ENCODE measurements at regions not wholly inside any gene's neighbourhood (a gene's known extent, or its start where the extent isn't known, plus 50 kb on each side); places are given as distances from the start of the nearest gene placed in this dataset.
A peak's percentile ranks its signal among the peaks of the same experiment; 100 is the strongest.

DNA sequence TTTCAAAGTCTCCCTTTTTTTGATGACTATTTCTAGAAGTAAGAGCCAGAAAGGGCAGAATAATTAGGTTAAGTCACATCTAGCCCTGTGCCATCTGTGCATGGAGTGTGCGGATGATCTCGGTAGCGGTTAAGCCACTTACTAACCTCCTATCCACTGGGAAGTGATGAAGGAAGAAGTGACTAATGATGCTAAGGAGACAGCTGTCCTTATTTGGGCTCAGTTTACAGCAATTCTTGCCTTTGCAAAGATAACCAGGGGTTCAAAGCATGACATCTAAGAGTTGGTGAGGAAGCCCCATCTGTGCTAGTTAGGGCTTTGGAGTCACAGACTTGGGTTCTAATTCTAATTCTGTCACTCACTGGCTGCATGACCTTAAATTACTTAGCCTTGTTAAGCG lies 62.4 kb upstream of the RREB1 start:
- H3K4me3 ChIP-seq (ENCODE audit: low read length), result no peak overlapping the region
- TF ChIP-seq, protein P1, sequence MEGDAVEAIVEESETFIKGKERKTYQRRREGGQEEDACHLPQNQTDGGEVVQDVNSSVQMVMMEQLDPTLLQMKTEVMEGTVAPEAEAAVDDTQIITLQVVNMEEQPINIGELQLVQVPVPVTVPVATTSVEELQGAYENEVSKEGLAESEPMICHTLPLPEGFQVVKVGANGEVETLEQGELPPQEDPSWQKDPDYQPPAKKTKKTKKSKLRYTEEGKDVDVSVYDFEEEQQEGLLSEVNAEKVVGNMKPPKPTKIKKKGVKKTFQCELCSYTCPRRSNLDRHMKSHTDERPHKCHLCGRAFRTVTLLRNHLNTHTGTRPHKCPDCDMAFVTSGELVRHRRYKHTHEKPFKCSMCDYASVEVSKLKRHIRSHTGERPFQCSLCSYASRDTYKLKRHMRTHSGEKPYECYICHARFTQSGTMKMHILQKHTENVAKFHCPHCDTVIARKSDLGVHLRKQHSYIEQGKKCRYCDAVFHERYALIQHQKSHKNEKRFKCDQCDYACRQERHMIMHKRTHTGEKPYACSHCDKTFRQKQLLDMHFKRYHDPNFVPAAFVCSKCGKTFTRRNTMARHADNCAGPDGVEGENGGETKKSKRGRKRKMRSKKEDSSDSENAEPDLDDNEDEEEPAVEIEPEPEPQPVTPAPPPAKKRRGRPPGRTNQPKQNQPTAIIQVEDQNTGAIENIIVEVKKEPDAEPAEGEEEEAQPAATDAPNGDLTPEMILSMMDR (conservative IDR thresholded peaks at IDR 0.05; ENCODE audit: low read depth, low read length), result no peak
- no peak for DNase-seq (ENCODE audit: low read depth)

DNA sequence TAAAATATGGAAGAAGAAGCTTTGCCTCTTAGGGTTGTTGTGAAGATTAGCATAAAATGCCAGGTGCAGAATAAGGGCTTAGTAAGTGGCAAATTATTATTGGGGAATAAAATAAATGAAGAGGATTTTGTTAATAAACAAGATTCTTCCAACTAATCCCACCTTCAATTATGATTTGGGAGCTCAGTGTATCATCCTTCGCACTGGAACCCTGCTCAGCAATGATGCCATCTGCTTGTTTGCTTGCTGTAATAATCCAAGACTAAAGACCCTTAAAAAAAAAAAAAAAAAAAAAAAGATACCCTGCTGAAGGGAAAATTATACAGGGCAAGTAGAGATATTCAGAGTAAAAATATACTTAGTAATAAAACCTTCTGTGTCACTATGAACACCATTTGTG lies 62.0 kb upstream of the RREB1 start:
- H3K4me3 ChIP-seq (ENCODE audit: low read length), result no peak overlapping the region
- TF ChIP-seq, protein P1 (conservative IDR thresholded peaks at IDR 0.05; ENCODE audit: low read depth, low read length), result no peak
- no peak for DNase-seq (ENCODE audit: low read depth)

GRCh38 chr6:7047128-7047527 lies 60.6 kb upstream of the RREB1 start:
- H3K4me3 ChIP-seq (ENCODE audit: low read length), result no peak overlapping the region
- no peak for DNase-seq (ENCODE audit: low read depth)
- TF ChIP-seq, protein P1 (conservative IDR thresholded peaks at IDR 0.05; ENCODE audit: low read depth, low read length), result no peak

DNA sequence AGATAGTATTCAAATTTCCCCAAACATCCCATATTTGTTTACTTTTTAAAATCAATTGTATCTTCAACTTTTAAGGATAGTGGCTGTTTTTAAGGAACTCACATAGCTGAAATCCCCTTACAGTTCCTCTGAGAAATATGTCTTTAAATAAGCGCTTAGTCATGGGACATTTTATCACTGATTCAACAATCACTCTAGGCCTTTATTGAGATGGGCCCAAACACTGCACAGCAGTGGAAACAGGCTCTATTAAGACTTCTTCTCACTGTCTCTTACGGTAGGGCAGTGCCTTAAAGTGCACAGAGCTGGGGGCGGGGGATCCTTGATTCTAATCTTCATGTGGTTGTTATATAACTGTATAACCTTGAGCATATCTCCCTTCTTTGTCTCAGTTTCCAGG lies 59.8 kb upstream of the RREB1 start:
- H3K4me3 ChIP-seq (ENCODE audit: low read length), result no peak overlapping the region
- TF ChIP-seq, protein P1 (conservative IDR thresholded peaks at IDR 0.05; ENCODE audit: low read depth, low read length), result no peak
- DNase-seq (ENCODE audit: low read depth), result no peak

DNA sequence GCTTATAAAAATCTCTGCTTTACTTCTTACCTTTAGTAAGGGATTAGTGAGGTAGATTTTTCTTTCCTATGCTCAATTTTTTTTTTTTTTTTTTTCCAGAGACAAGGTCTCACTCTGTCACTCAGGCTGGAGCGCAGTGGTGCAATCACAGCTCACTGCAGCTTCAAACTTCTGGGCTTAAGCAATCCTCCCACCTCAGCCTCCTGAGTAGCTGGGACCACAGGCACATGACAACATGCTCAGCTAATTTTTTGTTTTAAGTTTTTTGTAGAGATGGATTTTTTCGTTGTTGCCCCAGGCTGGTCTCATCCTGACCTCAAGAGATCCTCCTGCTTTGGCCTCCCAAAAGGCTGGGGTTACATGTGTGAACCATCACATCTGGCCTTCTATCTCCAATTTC lies 58.9 kb upstream of the RREB1 start:
- TF ChIP-seq, protein P1 (conservative IDR thresholded peaks at IDR 0.05; ENCODE audit: low read depth, low read length), result no peak
- no peak overlapping the region for H3K4me3 ChIP-seq (ENCODE audit: low read length)
- DNase-seq (ENCODE audit: low read depth), result no peak

DNA sequence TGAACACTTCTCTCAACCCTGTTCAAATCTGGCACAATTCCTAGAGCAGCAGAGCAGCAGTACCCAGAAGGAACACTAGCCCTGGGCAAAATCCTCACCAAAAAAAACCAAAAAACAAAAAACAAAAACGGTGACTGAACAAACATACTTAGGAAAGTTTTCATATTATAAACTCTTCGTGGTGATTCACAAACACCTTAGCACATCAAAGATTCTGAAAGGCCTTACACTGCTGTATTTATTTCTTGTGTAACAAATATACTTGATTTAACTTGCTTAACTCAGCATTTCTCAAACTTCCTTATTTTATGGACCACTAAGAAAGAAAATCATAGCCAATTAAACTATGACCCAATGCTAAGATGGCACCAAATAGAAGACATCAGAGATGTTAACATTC lies 57.8 kb upstream of the RREB1 start:
- no peak overlapping the region for H3K4me3 ChIP-seq (ENCODE audit: low read length)
- DNase-seq (ENCODE audit: low read depth), result no peak
- TF ChIP-seq, protein P1 (conservative IDR thresholded peaks at IDR 0.05; ENCODE audit: low read depth, low read length), result no peak

GRCh38 chr6:7050872-7051779 lies 56.6 kb upstream of the RREB1 start:
- no peak for DNase-seq (ENCODE audit: low read depth)
- TF ChIP-seq, protein P1 (conservative IDR thresholded peaks at IDR 0.05; ENCODE audit: low read depth, low read length), result no peak
- peak overlapping the region; percentile 53 for H3K4me3 ChIP-seq (ENCODE audit: low read length)
